ENCODE measurements at regions not wholly inside any gene's neighbourhood (a gene's known extent, or its start where the extent isn't known, plus 50 kb on each side); places are given as distances from the start of the nearest gene placed in this dataset.
"Not testable (repeated sequence)": the region's sequence is repeated elsewhere in the genome, so short reads cannot be mapped to it uniquely, and the experiment has no call there.

DNA sequence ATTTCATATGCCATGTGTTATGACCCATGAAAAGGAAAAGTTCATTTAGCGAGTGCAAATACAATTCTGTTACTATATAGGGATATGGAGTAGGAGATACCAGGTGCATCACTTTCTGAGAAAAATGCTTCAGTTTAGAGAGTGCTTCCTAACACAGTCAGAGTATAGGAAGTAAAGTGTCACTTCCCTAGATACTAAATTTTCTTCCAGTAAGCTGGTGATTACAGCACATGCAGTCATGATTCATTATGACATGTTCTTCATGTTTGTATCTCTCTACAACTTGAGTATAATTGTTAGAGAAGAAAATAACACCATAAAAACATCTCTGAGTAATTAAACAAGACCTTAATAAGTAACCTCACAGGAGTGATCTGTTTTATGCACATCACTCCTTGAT, 837.0 kb downstream of the DNAH5 start:
- 85 to 87% methylated on average over 1 of the region's 1 CpG for WGBS, 2 donors
- Histone ChIP-seq H3K4me1 (no peaks in the 10 kb centered on the region), H3K4me3 (no peak overlapping the region), H3K36me3 (no peaks in the 10 kb centered on the region), H3K27me3 (no peaks in the 10 kb centered on the region), H3K27ac (no peak overlapping the region), H3K9me3 (no peaks in the 10 kb centered on the region)
- intact Hi-C loops (cut with DNase I): no loop called here
- TF ChIP-seq POLR2AphosphoS5 (IDR thresholded peaks at IDR 0.05) (no peak), POLR2A (IDR thresholded peaks at IDR 0.05) (no peak), EP300 (IDR thresholded peaks at IDR 0.05) (no peak)
- TF ChIP-seq, protein P1, sequence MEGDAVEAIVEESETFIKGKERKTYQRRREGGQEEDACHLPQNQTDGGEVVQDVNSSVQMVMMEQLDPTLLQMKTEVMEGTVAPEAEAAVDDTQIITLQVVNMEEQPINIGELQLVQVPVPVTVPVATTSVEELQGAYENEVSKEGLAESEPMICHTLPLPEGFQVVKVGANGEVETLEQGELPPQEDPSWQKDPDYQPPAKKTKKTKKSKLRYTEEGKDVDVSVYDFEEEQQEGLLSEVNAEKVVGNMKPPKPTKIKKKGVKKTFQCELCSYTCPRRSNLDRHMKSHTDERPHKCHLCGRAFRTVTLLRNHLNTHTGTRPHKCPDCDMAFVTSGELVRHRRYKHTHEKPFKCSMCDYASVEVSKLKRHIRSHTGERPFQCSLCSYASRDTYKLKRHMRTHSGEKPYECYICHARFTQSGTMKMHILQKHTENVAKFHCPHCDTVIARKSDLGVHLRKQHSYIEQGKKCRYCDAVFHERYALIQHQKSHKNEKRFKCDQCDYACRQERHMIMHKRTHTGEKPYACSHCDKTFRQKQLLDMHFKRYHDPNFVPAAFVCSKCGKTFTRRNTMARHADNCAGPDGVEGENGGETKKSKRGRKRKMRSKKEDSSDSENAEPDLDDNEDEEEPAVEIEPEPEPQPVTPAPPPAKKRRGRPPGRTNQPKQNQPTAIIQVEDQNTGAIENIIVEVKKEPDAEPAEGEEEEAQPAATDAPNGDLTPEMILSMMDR (IDR thresholded peaks at IDR 0.05): no peak
- no peak for DNase-seq

DNA sequence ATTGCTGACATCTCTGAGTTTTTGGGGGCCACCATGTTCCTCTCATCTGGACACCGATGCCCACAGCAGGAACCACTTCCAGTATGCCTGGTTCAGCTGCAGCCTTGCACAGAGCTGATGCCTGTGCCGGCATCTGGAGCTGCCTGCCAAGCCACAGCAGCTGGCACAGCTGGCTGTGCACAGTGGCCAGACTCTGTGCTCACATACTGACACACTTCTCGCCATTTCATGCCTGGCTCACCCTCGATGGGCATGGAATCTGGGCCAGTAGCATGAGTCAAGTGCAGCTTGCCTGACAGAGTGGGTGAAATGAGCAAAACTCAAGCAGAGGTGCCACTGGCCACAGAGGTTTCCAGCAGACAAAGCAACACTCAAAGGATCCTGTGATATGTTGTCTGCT, 863.4 kb downstream of the DNAH5 start:
- no peak for DNase-seq
- H3K4me1 ChIP-seq: no peaks in the 10 kb centered on the region
- no peaks in the 10 kb centered on the region for H3K27me3 ChIP-seq
- no peaks in the 10 kb centered on the region for H3K36me3 ChIP-seq
- H3K27ac ChIP-seq: no peak overlapping the region
- 72 to 83% methylated on average over 4 of the region's 4 CpGs for WGBS, 2 donors
- no peak overlapping the region for H3K4me3 ChIP-seq
- intact Hi-C loops (cut with DNase I): no loop called here
- peaks cover 0 to 7% (median 0%) of the 10 kb centered on the region in 4 donors for H3K9me3 ChIP-seq
- TF ChIP-seq EP300 (IDR thresholded peaks at IDR 0.05) (no peak), POLR2AphosphoS5 (IDR thresholded peaks at IDR 0.05) (no peak), POLR2A (IDR thresholded peaks at IDR 0.05) (no peak)
- TF ChIP-seq, protein P1 (IDR thresholded peaks at IDR 0.05): no peak

DNA sequence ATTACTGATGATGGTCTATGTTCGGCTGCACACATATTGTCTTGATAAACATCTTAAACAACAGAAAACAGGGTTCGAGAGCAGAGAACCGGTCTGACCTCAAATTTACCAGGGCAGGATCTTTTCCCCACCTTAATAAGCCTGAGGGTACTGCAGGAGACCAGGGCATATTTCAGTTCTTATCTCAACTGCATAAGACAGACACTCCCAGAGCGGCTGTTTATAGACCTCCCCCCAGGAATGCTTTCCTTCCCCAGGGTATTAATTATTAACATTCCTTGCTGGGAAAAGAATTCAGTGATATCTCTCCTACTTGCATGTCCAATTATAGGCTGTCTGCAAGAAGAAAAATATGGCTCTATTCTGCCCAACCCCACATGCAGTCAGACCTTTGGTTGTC, 871.6 kb downstream of the DNAH5 start:
- H3K36me3 ChIP-seq; H3K27ac ChIP-seq; H3K9me3 ChIP-seq; DNase-seq; H3K4me1 ChIP-seq; intact Hi-C loops (cut with DNase I); H3K27me3 ChIP-seq; H3K4me3 ChIP-seq: not testable (repeated sequence)
- WGBS, 2 donors: 72 to 87% methylated on average over 4 of the region's 4 CpGs

DNA sequence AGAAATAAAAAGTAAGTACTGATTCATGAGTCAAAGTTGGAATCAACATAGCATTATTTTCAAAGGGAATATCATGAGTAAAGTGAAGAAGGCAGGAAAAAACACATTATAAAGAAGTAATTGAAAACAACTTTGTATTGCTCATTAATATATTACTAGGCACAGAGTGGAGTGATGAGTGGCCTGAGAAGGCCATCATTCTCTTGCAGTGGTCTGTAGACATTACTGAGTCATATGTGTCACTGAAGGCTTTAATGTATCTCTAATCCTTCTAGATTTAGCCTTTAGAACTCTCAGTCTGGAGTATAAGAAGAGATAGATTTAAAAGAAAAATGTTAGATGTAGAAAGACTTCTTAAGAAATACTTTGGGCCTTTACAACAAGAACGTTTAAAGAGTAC, 881.4 kb downstream of the DNAH5 start:
- Histone ChIP-seq H3K4me1 (no peaks in the 10 kb centered on the region), H3K4me3 (no peak overlapping the region), H3K36me3 (no peaks in the 10 kb centered on the region), H3K27ac (no peak overlapping the region), H3K9me3 (no peaks in the 10 kb centered on the region), H3K27me3 (no peaks in the 10 kb centered on the region)
- intact Hi-C loops (cut with DNase I): no loop called here
- no peak for DNase-seq
- no peak for TF ChIP-seq POLR2A (IDR thresholded peaks at IDR 0.05)
- TF ChIP-seq, protein P1 (IDR thresholded peaks at IDR 0.05): no peak
- TF ChIP-seq POLR2AphosphoS5 (IDR thresholded peaks at IDR 0.05): no peak
- no peak for TF ChIP-seq EP300 (IDR thresholded peaks at IDR 0.05)
- 62 to 64% methylated on average over 1 of the region's 1 CpG for WGBS, 2 donors

DNA sequence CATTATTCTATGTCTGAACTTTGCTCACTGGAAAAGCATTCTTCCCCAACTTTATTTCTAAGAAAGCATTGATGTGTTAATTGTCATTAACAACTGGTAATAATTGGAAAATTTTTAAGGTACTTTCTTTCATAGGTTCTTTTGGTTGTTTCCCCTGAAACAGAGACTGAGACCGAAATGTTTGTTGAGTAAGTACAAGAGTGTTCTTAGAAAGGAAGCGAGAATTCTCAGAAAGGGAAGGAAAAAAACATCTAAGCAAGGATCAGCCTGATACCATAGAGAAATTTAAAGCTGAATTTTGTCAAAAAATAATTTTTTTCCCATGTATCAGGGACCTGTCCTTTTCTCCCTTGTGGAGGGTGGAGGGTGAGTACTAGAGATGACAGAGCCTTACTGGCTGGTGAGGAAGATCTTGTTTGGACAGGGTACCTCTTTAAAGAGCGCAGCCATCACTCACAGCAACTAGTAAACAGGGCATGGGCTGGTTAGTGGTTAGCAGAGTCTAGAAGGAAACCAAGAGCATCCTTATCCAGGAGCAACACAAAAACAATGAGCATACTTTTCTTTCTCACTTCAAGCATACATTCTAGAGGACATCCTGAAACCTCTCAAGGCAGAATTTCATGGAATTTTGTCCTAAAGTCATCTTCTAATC, 898.5 kb downstream of the DNAH5 start:
- no peak for DNase-seq
- intact Hi-C loops (cut with DNase I): no loop called here
- no peaks in the 10 kb centered on the region for H3K4me1 ChIP-seq

More for the DNA sequence above, 898.5 kb downstream of the DNAH5 start:
- no peaks in the 10 kb centered on the region for H3K36me3 ChIP-seq
- H3K9me3 ChIP-seq: peaks cover 0 to 3% (median 0%) of the 10 kb centered on the region in 4 donors
- H3K27ac ChIP-seq: no peak overlapping the region
- no peak overlapping the region for H3K4me3 ChIP-seq
- TF ChIP-seq, protein P1 (IDR thresholded peaks at IDR 0.05): no peak
- TF ChIP-seq EP300 (IDR thresholded peaks at IDR 0.05) (no peak), POLR2A (IDR thresholded peaks at IDR 0.05) (no peak), POLR2AphosphoS5 (IDR thresholded peaks at IDR 0.05) (no peak)
- 67 to 70% methylated on average over 3 of the region's 3 CpGs for WGBS, 2 donors
- no peaks in the 10 kb centered on the region for H3K27me3 ChIP-seq

Data from sigmoid colon (tissue), 6 donors.